IPS DF 6.9 (cell line): ENCODE measurements at regions not wholly inside any gene's neighbourhood (a gene's known extent, or its start where the extent isn't known, plus 50 kb on each side); places are given as distances from the start of the nearest gene placed in this dataset.

Experiments
- DNase-seq: peaks from one replicate; pipeline ENCODE4 v3.0.0-alpha.2; 2013; ENCODE audit warnings: low read depth, low spot score
- H3K27ac ChIP-seq: one replicate; pipeline ENCODE4 v1.5.1; 2013; ENCODE audit warnings: low read length, control low read depth
- H3K27me3 ChIP-seq: 2 replicates; pipeline ENCODE4 v1.6.1; 2013; ENCODE audit warnings: mild to moderate bottlenecking, low read length; ENCODE audit not compliant: control insufficient read depth, insufficient read depth
- H3K36me3 ChIP-seq: 2 replicates; pipeline ENCODE4 v1.6.1; 2013; ENCODE audit warnings: low read length; ENCODE audit not compliant: control insufficient read depth, insufficient read depth
- H3K4me1 ChIP-seq: 2 replicates; pipeline ENCODE4 v1.6.1; 2013; ENCODE audit warnings: low read length; ENCODE audit not compliant: control insufficient read depth, insufficient read depth
- H3K4me3 ChIP-seq: 2 replicates; pipeline ENCODE4 v1.5.1; 2013; ENCODE audit warnings: mild to moderate bottlenecking, low read length
- H3K9me3 ChIP-seq: 2 replicates; pipeline ENCODE4 v1.6.1; 2013; ENCODE audit warnings: low read length, inconsistent platforms; ENCODE audit not compliant: control insufficient read depth, insufficient read depth
- WGBS: extraction: QIAGEN DNeasy Blood & Tissue Kit; methylation state at CpG from one replicate; pipeline ENCODE4 v1.1.7; 2013; ENCODE audit warnings: mixed read lengths, missing lambda C conversion rate; ENCODE audit not compliant: insufficient read length, insufficient coverage; 5-methylcytosine and 5-hydroxymethylcytosine counted together

- Histone ChIP-seq H3K36me3 (no peaks in the 10 kb centered on the region), H3K27me3 (no peaks in the 10 kb centered on the region), H3K9me3 (no peaks in the 10 kb centered on the region), H3K4me3 (no peak overlapping the region), H3K27ac (no peak overlapping the region), H3K4me1 (no peaks in the 10 kb centered on the region)
- no CpG with 5 or more reads among the region's 1 CpG for WGBS
- DNase-seq = no peak
Measured at GRCh38 chr6:129778793-129779192, 68.8 kb upstream of the ARHGAP18 start.

DNA sequence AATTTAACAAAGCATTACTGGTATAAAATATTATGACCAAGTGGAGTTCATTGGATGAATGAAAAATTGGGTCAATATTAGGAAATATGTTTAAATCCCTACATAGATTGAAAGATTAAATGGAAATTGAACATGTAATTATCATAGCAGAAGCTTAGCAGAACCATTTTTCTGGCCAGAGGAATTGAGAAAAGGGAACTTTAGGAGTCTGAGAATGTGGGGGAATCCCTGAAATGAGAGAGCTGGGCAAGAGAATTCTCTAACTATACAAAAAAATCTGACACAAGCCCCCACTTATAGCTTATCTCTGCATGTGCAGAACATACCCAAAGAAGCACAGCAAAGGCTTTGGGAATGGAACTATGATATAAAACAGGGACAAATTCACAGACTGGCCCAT, 67.4 kb upstream of the ARHGAP18 start:
- H3K27ac ChIP-seq = no peak overlapping the region
- H3K4me1 ChIP-seq = no peaks in the 10 kb centered on the region
- no peaks in the 10 kb centered on the region for H3K36me3 ChIP-seq
- no peak overlapping the region for H3K4me3 ChIP-seq
- no peak for DNase-seq
- H3K27me3 ChIP-seq = no peaks in the 10 kb centered on the region
- H3K9me3 ChIP-seq = no peaks in the 10 kb centered on the region

GRCh38 chr6:129776542-129777330, 66.8 kb upstream of the ARHGAP18 start:
- no peak for DNase-seq
- no peaks in the 10 kb centered on the region for H3K27me3 ChIP-seq
- H3K36me3 ChIP-seq = no peaks in the 10 kb centered on the region
- no peak overlapping the region for H3K27ac ChIP-seq
- no CpG with 5 or more reads among the region's 3 CpGs for WGBS
- H3K9me3 ChIP-seq = no peaks in the 10 kb centered on the region
- no peak overlapping the region for H3K4me3 ChIP-seq
- H3K4me1 ChIP-seq = no peaks in the 10 kb centered on the region

DNA sequence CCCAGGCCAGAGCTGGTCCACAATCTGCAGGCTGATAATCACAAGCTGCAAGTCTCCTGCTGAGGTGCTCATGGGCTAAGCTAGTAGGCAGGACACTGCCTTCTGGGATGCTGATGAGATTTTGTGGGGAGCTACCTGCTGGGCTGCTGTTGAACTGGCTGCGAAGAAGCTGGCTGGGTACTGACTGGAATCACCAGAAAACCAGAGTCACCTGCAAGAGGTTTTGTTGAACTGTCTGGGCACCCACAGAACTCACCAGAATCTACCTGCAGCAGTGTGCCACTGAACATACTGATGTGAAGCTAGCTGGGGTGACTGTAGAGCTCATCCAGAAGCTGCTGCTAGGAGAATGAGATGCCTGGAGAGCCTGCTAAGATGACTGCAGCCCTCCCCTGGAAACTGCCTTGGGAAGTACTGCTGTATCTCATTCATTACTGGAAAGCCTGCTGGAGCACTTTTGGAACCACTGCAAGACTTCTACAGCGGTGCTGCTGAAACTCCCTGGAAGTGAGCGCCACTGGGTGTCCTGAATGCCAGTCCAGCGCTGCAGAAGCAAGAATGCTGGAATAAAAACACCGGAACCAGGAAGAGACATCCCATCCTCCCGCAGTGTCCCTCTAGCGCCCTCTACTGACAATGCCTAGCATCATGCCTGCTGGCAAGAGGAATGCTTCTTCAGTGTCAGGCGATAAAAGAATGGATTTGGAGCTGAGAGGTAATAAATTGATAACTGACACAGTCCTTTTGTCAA, 64.9 kb upstream of the ARHGAP18 start:
- H3K36me3 ChIP-seq = no peaks in the 10 kb centered on the region
- no CpG with 5 or more reads among the region's 8 CpGs for WGBS
- no peaks in the 10 kb centered on the region for H3K27me3 ChIP-seq
- H3K4me3 ChIP-seq = no peak overlapping the region
- H3K4me1 ChIP-seq = no peaks in the 10 kb centered on the region
- peak; percentile 74 for DNase-seq
- no peaks in the 10 kb centered on the region for H3K9me3 ChIP-seq
- no peak overlapping the region for H3K27ac ChIP-seq

DNA sequence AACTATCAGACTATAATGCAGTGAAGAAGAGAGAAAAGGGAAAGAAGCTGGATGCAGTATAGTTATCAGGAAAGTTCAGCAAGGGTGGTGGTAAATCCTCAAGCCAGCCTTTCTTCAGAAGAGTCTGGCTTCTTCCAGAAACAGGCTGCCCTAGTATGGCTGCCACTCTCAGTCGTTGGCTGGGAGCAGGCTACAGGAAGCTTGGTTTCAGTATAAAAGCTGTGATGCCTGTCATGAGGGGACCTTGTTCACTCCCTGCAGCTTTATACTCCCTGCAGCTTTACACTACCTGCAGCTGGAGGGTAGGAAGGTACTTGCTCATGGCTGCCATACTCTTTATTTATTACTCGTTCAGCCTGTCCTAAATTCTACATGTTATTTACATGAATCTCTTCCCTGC, 63.3 kb upstream of the ARHGAP18 start:
- Histone ChIP-seq H3K9me3 (no peaks in the 10 kb centered on the region), H3K4me1 (no peaks in the 10 kb centered on the region), H3K27me3 (no peaks in the 10 kb centered on the region), H3K36me3 (no peaks in the 10 kb centered on the region), H3K27ac (no peak overlapping the region), H3K4me3 (no peak overlapping the region)
- no peak for DNase-seq
- WGBS = no CpG with 5 or more reads among the region's 2 CpGs

GRCh38 chr6:129771678-129772077, 61.7 kb upstream of the ARHGAP18 start:
- Histone ChIP-seq H3K27ac (no peak overlapping the region), H3K27me3 (no peaks in the 10 kb centered on the region; the same call in 1 of the 2 replicates), H3K36me3 (no peaks in the 10 kb centered on the region), H3K4me3 (no peak overlapping the region), H3K4me1 (no peaks in the 10 kb centered on the region), H3K9me3 (no peaks in the 10 kb centered on the region)
- DNase-seq = no peak
- WGBS = no CpG with 5 or more reads among the region's 4 CpGs

DNA sequence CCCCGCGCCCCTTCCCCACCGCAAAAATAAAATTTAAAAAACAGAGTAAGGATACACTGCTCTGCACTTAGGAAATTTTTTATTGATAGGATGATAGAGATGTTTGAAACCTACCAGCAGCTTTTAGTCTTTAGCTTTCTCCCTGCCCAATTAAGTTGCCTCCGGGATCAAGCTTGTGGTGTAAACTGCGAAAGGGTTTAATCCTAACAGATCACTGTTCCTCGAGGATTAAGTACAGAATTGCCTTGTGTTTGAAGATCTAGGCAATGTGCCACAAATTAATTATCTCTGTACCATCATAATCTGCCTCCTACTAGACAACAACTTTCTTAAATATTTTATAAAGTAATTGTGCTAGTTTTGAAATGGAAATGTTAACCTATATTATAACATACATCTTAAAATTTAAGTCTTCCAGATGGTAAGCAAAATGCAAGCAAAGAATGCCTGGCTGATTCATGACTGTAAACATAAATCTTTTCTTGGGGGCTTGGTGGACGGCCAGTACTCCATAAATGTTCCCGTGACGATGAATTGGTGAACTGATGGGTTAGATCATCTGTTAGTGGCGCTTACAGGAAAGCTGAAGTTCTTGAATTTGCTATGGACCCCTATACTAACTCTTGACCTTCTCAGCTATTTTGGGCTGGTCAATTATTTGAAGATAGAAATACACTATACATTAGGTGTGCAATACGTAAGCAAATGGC, 58.0 kb upstream of the ARHGAP18 start:
- Histone ChIP-seq H3K27me3 (no peaks in the 10 kb centered on the region; the same call in 1 of the 2 replicates), H3K9me3 (no peaks in the 10 kb centered on the region), H3K4me1 (peaks cover 2% of the 10 kb centered on the region; the same call in 1 of the 2 replicates), H3K36me3 (no peaks in the 10 kb centered on the region), H3K4me3 (no peak overlapping the region; the same call in 1 of the 2 replicates), H3K27ac (no peak overlapping the region)
- no peak for DNase-seq
- no CpG with 5 or more reads among the region's 11 CpGs for WGBS

DNA sequence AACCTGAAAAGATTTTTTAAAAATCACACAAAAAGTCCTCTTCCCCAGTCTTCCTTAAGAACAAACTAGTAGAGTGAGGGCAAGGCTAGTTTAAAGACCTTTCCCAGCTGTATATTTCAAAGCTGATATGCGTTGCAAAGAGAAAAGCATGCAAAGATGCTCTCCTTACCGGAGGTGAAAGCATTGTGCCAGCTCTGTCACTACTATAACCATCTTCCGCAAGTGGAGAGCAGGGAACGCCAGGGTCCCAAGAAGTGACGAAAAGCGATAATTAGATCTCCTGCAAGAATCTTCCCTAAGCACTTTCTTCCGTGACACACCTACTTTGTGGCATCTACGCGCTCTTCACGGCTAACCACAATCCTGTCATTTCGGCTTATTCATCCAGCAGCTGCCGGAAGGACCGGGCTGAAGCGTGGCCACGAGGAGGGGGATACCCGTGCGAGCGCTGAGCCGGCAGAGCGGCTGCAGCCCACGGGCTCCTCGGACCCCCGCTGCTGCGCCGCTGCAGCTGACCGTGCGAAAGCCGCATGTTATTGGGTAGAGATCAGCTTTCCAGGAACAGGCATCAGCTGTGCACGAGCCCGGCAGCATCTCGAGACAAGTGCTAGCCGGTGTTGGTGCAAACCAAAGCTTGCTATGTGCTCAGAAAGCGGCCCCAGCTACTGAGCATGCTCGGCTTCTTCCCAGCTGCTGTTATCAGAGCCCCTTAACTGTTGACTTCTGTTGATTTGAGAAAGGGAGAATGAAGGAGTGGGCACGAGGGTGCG, 57.2 kb upstream of the ARHGAP18 start:
- Histone ChIP-seq H3K4me3 (peak overlapping the region; percentile 8; the same call in 1 of the 2 replicates), H3K27ac (no peak overlapping the region), H3K4me1 (peaks cover 2% of the 10 kb centered on the region; the same call in 1 of the 2 replicates), H3K27me3 (no peaks in the 10 kb centered on the region; the same call in 1 of the 2 replicates), H3K9me3 (no peaks in the 10 kb centered on the region), H3K36me3 (no peaks in the 10 kb centered on the region)
- no CpG with 5 or more reads among the region's 36 CpGs for WGBS
- no peak for DNase-seq

- Histone ChIP-seq H3K4me1 (peaks cover 2% of the 10 kb centered on the region; the same call in 1 of the 2 replicates), H3K27ac (no peak overlapping the region), H3K4me3 (no peak overlapping the region), H3K9me3 (no peaks in the 10 kb centered on the region), H3K36me3 (no peaks in the 10 kb centered on the region), H3K27me3 (no peaks in the 10 kb centered on the region; the same call in 1 of the 2 replicates)
- WGBS = no CpG with 5 or more reads among the region's 4 CpGs
- DNase-seq = no peak
Measured at GRCh38 chr6:129764761-129765407, 54.9 kb upstream of the ARHGAP18 start.
